GM21515 (cell line): ENCODE measurements at regions not wholly inside any gene's neighbourhood (a gene's known extent, or its start where the extent isn't known, plus 50 kb on each side); places are given as distances from the start of the nearest gene placed in this dataset.
"Not testable (repeated sequence)": the region's sequence is repeated elsewhere in the genome, so short reads cannot be mapped to it uniquely, and the experiment has no call there.

Experiments
- ATAC-seq: cut with Tn5 transposase; IDR thresholded peaks from one replicate; pipeline ENCODE4 v1.9.1; 2021; ENCODE audit not compliant: unreplicated experiment

DNA sequence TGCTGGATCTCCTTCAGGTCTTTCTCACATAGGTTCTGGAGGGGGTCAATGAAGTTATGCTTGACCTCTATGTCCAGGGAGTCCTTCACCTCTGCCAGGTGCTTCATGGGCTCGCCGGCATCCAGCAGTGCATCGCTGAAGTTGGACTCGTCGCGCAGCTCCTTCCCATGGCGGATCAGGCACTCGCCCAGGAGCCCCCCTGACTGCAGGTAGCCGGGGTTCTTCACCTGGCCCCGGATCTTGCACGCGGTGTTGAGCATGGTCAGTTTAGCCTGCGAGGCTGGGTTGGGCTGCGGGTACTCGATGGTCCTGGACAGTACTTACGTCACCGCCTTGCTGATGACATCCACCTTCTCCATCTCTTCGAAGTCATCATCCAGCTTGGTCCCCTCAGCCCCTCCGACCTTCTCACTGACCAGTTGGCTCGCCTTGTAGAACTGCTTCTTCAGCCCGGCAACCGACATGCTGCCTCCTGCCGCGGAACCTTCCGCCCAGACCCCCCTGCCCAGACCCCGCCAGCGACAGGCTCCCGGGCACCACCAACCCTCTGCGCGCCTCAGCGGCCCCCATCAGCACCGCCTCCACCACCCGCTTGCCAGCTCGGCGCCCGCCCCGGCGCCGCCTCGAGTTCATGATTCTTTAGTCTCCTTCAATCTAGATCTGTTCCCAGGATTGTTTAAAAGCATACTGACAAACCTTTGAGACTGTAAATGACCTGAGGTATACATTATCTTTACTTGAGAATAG lies 99.8 kb downstream of the KPNA2 start:
- no peak for ATAC-seq

DNA sequence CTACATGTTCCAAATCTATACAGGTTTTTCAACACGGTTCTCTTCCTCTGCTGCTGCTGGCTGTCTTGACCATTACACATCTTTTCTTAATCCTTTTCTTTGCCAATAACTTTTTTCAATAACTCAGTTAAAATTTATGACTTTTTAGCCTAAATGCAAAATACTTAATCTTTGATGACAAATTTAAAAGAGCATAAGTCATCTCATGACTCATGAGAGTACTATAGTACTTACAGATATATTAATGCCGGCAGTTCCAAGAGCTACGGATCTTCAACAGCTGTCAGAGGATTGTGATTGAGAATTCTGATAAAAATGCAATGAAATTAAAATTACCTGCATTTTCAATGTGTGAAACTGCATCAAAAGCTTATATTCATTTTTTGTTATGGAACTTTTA lies 105.5 kb downstream of the KPNA2 start:
- no peak for ATAC-seq

DNA sequence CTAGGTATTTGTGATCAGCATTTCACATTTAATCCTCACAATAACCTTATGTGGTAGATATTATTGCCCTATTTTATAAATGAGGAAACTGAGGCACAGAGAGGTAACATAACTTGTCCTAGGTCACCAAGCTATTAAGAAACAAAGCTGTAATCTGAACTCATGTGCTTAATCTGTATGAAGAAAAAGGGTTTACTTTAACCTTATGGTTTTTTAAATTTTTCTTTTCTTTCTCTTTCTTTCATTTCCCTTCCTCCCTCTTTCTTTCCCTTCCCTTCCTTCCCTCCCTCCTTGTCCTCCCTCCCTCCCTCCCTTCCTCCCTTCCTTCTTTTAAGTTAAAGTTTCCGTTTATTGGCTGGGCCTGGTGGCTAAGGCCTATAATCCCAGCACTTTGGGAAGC lies 105.2 kb upstream of the AMZ2 start:
- ATAC-seq, result no peak

DNA sequence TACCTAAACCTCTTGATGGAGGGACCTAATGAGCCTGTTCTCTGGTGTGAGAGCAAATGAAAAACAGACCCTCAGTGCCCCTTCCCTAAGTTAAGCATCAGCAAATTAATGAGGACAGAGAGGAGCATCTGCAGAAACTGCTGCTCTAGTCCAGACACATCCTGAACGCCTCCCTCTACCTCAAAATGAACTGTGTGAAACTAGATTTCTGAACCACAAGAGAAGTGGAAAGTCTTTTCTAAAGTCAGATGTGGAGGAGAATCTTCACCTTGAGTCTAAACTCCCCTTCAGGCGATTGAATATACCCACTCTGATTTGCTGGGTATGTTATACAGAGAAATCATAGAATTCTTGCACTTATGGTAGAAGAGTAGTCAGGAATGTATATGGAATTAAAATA lies 104.4 kb upstream of the AMZ2 start:
- no peak for ATAC-seq

DNA sequence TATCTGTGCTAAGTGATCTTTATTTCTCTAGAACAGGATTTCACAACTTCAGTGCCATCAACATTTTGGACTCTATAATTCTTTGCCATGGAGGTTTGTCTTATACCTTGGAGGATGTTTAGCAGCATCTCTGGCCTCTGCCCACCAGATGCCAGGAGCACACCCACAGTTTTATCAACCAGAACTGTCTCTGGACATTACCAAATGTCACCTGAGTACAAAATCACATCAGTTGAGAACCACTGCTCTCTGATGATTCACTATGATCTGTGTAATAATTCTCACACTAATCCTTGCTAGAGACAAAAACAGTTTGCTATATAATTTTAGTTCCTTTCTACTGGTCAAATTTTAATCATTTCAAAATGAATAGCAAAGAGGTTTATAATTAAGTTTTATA lies 102.8 kb upstream of the AMZ2 start:
- no peak for ATAC-seq

DNA sequence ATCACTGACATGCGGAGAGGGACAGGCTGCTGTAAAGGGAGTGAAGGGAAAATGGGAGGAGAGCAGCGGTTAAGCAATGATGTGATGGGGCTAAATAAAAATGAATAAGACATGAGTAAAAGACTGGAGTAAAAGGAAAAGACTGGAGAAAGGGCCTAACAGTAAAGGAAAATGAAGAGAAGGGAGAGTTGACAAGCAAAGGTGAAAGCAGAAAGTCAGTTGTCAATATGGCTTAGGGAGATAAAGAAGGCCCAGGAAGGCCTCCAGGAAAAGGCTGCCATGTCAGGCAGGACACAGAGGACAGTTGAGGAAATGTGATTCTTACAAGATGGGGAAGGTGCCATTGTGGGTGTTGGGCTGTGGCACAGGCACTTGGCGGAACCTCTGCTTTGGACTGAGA lies 98.9 kb upstream of the AMZ2 start:
- no peak for ATAC-seq

DNA sequence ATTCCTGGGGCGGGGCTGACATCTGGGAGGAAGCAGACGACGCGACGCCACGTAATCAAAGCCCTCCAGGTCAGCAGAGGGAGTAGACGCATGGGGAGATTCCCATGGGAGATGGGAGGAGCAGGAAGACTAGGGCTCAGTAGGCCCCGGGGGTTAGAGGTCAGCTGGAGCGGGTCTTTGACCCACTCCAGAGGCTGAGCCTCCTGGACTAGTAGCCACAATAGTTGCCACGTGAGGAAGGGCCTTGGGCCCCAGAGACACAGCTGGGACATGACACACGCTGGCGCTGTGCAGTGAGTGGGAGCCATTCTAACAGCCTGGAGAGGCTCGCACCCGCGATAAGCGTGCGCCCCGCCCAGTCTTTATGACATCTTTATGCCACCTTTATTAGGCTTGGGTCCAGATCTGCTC lies 95.7 kb upstream of the AMZ2 start:
- ATAC-seq, result no peak

DNA sequence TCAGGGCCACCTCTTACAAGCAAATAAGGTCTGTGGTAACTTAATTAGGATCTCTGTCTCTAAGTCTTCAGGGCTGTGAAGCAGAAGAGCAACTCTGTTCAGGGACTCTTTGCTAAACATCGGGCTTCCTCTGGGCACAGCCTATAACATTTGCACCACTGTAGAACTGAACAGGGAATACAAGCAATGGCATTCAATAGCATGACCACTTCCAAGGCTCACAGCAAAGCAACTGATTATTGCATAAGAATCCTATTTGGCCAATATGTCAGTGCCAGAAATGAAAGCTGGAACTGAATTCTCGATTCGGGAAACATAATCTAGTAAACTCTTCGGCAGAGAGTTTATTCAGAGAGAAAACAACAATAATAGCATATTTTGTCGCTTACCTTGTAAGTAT lies 92.2 kb upstream of the AMZ2 start:
- ATAC-seq, result no peak

DNA sequence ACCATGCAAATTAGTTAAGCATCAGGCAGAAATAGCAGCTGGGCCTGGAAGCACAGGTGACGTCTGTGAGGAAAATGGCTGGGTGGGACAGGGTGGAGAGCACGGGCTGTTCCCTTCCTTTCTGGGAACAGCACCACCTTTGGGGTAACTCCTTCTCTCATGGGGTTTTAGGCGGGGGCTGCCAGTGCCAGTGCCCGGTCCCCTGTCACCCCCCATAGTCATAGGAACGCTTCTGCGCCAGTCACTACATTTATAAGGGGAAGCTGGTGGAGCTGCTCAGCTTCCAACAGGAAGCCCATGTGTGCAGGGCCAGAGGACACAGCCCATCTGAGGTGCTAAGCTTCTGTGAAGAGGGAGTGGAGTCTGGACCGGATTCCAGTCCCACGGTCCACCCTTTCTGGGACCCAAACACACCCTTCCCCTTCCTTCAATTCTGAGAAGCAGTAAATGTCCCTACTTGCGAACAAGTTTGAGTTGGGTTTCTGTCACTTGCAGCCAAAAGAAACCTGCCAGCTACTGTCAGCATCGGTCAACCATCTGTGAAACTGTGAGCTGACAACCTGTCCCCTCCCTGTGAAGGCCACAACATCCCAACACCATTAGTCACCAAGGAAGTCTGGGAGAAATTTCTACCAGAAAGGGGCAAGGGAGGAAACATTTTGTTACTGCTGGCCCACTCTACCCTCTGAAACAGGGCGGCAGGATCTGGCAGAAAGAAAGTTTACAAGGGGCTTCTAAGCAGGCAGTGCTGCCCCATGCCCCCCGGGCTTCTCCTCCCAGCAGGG lies 86.0 kb upstream of the AMZ2 start:
- no peak for ATAC-seq

DNA sequence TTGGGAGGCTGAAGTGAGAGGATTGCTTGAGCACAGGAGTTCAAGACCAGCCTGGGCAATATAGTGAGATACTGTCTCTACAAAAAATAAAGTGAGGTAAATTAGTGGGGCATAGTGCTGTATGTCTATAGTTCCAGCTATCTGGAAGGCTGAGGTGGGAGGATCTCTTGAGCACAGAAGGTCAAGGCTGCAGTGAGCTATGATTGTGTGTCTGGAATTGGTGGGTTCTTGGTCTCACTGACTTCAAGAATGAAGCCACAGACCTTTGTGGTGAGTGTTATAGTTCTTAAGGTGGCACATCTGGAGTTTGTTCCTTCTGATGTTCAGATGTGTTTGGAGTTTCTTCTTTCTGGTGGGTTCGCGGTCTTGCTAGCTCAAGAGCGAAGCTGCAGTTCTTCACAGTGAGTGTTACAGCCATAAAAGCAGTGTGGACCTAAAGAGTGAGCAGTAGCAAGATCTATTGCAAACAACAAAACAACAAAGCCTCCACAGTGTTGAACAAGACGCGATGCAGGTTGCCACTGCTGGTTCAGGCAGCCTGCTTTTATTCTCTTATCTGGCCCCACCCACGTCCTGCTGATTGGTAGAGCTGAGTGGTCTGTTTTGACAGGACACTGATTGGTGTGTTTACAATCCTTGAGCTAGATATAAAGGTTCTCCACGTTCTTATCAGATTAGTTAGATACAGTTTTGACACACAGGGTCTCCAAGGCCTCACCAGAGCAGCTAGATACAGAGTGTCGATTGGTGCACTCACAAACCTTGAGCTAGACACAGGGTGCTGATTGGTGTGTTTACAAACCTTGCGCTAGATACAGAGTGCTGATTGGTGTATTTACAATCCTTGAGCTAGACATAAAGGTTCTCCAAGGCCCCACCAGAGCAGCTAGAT lies 79.3 kb upstream of the AMZ2 start:
- not testable (repeated sequence) for ATAC-seq

DNA sequence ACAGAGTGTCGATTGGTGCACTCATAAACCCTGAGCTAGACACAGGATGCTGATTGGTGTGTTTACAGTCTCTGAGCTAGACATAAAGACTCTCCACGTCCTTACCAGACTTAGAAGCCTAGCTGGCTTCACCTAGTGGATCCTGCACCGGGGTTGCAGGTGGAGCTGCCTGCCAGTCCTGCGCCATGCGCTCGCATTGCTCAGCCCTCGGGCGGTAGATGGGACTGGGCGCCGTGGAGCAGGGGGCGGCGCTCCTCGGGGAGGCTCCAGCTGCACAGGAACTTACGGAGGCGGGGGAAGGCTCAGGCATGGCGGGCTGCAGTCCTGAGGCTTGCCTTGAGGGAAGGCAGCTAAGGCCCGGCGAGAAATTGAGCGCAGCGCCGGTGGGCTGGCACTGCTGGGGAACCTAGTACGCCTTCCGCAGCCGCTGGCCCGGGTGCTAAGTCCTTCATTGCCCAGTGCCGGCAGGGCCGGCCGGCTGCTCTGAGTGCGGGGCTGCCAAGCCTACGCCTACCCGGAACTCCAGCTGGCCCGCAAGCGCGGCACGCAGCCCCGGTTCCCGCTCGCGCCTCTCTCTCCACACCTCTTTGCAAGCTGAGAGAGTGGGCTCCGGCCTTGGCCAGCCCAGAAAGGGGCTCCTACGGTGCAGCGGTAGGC lies 78.5 kb upstream of the AMZ2 start:
- not testable (repeated sequence) for ATAC-seq

DNA sequence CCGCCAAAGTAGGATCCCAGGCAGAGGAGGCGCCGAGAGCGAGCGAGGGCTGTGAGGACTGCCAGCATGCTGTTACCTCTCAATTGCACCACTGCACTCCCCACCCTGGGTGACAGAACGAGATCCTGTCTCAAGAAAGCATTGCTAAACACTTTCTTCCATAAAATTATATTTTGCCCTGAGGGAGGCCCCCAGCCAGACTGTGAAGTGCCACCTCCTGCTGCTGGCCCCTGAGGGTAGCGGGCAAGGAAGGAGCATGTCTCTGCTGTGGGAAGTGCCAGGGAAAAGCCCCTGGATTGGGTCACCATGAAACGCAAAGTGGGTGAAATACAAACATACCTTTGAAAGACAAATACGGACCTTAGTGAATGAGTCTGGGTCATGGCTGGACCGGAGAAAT lies 78.0 kb upstream of the AMZ2 start:
- ATAC-seq, result no peak

DNA sequence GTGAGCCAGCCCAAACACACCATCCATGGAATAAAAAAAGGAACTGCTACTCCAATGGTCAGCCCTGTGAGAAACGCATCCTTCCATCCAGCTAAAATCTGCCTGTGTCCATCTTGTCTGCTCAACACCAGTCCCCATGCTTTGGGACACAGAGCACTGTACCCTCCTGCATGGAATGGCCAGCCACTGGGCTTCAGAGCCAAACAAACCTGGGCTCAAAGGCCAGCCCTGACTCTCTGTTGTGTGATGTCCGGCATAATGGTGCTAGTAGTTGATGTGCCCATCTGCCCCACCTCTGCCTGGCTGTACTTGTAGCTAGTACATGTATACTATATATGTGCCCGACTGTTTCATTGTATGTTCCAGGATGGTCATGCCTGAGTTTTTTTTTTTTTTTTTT lies 77.6 kb upstream of the AMZ2 start:
- ATAC-seq, result no peak

DNA sequence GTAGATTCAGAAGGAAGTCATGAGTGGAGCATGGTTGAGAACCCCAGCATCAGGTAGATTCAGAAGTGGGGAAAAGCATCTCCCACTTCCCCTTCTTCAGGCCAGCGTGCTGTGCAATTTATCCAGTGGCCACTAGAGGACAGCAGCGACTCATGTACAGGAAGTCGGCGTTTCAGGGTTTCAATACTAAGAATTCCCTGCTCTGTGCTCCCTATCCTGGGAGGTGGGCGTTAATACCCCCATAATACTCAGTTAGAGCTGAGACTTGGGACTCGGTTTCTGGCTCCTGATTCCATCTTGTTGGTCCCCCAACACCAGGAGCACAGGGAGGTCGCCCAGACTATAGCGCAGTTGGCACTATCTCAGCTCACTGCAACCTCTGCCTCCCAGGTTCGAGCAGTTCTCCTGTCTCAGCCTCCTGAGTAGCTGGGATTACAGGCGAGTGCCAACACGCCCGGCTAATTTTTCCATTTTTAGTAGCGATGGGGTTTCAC lies 75.3 kb upstream of the AMZ2 start:
- peak; percentile 69 for ATAC-seq

DNA sequence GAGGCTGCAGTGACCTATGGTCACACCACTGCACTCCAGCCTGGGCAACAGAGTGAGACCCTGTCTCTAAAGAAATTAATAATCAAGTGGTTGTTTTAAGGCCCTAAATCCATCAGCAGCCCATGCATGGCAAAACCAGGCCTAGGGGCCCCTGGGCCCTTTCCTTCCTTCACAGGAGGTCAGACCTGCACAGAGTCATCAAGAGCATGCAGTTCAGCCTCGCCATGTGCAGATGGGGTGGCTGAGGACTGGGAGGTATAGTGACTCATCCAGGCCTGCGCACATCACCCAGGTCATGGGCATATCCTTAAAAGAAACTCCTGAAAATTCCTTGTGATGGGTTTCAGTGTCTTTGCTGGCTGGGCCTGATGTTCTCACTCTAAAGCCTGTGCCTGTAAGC lies 72.4 kb upstream of the AMZ2 start:
- no peak for ATAC-seq

DNA sequence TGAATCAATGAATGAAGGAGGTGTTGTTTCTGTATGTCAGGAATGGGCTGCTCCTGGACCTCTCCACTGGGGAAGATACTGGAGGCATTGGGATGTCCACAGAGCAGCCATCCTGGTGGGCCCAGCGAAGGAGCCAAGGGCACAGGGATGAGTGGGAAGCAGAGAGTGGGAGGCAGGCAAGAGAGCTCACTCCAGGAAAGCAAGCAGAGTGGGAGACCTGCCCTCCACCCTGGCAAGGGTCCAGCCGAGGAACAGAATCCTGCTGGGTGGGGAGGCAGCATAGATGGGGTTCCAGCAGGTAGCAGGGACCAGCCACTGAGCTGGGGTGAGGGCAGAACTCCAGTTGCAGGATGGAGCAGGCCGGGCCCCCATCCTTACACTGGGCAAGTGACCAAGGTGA lies 71.9 kb upstream of the AMZ2 start:
- ATAC-seq, result no peak

DNA sequence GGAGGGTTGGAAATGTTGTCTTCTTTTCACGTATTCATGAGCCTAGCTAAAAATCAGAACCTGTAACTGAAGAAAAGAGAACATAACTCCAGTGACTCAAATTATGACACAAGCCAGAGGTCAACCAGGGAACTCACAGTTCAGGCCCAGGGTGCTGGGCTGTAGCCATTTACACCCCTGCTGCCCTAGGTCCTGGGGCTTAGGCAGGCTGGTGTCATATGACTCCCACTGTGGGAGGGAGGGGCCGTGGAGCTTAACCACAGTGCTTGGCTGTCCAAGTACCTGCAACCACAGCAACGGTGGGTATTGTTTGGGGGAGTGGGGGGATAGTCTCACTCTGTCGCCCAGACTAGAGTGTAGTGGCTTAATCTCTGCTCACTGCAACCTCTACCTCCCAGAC lies 71.1 kb upstream of the AMZ2 start:
- no peak for ATAC-seq

DNA sequence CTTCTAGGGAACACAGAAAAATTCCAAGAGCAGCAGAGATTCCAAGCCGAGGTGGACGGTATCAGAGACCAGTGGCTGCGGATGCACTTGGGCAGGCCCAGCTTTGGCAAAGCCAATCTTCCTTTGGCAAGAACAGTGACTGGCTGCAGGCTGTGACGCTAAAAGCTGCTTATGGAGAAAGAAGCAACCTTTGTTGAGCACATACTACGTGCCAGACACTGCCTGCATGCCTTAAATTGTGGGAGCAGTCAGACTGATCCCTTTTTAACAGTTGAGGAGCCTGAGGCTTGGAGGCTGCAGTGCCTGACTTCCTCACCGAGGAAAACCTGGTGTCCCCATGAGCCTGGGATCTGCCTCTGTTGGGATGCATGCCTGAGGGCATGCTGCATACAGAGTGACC lies 69.0 kb upstream of the AMZ2 start:
- no peak for ATAC-seq

DNA sequence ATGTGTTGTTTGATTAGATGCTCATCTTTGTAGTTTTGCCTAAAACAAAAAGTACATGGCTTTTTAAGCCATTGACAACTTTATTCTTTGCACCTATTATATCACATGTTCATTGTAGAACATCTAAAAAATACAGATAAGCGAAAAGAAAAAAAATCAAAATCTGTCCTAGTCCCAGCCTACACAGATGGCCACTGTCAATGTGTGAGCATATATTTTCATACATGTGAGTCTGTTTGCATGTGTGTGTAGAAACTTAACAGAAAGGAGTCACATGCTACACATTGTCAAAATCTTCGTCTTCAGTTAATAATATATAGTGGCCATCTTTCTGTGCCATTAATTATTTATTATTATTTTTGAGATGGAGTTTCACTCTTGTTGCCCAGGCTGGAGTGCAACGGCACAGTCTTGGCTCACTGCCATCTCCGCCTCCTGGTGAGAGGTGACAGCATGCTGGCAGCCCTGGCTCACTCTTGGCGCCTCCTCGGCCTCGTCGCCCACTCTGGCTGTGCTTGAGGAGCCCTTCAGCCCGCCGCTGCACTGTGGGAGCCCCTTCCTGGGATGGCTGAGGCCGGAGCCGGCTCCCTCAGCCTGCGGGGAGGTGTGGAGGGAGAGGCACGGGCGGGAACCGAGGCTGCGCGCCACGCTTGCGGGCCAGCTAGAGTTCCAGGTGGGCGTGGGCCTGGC lies 68.5 kb upstream of the AMZ2 start:
- ATAC-seq, result no peak

DNA sequence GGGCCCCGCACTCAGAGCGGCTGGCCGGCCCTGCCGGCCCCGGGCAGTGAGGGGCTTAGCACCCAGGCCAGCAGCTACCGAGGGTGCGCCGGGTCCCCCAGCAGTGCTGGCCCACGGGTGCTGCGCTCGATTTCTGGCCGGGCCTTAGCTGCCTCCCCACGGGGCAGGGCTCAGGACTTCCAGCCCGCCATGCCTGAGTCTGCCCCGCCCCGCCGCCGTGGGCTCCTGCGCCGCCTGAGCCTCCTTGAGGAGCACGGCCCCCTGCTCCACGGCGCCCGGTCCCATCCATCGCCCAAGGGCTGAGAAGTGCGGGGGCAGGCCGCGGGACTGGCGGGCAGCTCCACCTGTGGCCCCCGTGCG lies 67.9 kb upstream of the AMZ2 start:
- no peak for ATAC-seq

DNA sequence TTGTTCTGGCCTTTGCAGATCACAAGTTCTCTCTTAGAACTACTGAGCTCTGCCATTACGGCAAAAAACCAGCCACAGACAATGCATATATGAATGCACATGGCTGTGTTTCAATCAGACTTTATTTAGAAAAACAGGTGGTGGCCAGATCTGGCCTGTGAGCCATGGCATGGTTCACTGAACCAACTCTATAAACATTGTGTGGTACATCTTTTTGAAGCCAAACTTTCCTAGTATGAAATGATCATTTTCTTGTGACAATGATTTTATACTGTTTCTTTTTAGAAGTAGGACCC lies 65.9 kb upstream of the AMZ2 start:
- peak; percentile 37 for ATAC-seq
